Activated T-cell treated with anti-CD3 and anti-CD28 coated beads, Interleukin-2, amount 50 U/mL, for 72 hours (primary cell): ENCODE measurements at regions not wholly inside any gene's neighbourhood (a gene's known extent, or its start where the extent isn't known, plus 50 kb on each side); places are given as distances from the start of the nearest gene placed in this dataset.

Source experiments
- ATAC-seq, 2 donors: fragments of 150-1000 bp; cut with Tn5 transposase; replicated peaks in 1 of 2; 2 replicates each; pipeline ENCODE4 v1.10.0; 2021; ENCODE audit warnings: moderate library complexity in 2 of 2, mild to moderate bottlenecking in 1 of 2
- DNase-seq, 2 donors: peaks; one replicate each; pipeline ENCODE4 v3.0.0; 2021 to 2022; ENCODE audit warnings: mixed read lengths in 1 of 2
- H3K27ac Mint-ChIP-seq: one replicate; pipeline ENCODE4 v1.8.0; 2022; ENCODE audit warnings: mild to moderate bottlenecking, moderate library complexity, mixed read lengths
- H3K27me3 Mint-ChIP-seq: one replicate; pipeline ENCODE4 v1.8.0; 2022; ENCODE audit warnings: low read depth, mixed read lengths
- H3K36me3 Mint-ChIP-seq, 2 donors: one replicate each; pipeline ENCODE4 v1.8.0; 2022; ENCODE audit warnings: mixed read lengths in 2 of 2, mild to moderate bottlenecking in 1 of 2; ENCODE audit not compliant: insufficient read depth in 2 of 2
- H3K4me1 Mint-ChIP-seq: one replicate; pipeline ENCODE4 v1.8.0; 2022; ENCODE audit warnings: low read depth, mixed read lengths
- H3K4me3 Mint-ChIP-seq, 2 donors: one replicate each; pipeline ENCODE4 v1.8.0; 2022; ENCODE audit warnings: mild to moderate bottlenecking in 2 of 2, mixed read lengths in 2 of 2, moderate library complexity in 2 of 2
- H3K9me3 Mint-ChIP-seq, 2 donors: one replicate each; pipeline ENCODE4 v1.8.0; 2022; ENCODE audit warnings: mixed read lengths in 2 of 2

DNA sequence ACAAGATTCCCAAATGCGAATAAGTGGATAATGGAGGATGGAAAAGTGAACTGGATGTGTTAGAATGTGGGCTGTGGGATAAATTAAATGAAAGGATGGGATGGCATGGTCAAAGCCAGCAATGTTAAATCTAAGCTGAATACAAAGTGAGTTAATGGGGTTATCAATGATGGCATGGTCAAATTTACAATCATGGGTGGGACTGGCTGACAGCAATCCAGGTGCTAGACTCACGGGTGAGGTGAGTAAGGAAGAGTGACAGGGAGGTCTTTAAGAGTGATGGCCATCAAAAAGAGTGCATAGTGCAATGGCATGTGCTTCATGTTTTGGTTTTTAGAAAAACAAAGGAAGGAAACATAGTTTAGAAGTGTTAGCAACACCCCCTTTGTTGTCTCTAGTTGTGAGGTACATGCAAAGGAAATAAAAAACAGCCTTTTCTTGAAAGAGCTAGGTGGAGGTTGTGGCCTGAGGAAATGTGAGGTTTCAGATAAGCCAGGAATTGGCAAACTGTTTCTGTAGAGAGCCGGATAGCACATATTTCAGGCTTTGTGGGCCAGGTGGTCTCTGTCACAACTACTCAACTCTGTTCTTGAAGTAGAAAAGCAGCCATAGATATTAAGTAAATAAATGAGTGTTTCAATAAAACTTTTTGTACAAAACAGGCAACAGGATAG, 328.7 kb downstream of the RPL10L start:
- Mint-ChIP-seq H3K4me1 (no peaks in the 10 kb centered on the region), H3K9me3 (peaks cover 7 to 10% of the 10 kb centered on the region in 2 donors), H3K4me3 (no peak overlapping the region), H3K36me3 (no peaks in the 10 kb centered on the region), H3K27ac (no peak overlapping the region), H3K27me3 (no peaks in the 10 kb centered on the region)
- DNase-seq (no peak), ATAC-seq (no peak)

DNA sequence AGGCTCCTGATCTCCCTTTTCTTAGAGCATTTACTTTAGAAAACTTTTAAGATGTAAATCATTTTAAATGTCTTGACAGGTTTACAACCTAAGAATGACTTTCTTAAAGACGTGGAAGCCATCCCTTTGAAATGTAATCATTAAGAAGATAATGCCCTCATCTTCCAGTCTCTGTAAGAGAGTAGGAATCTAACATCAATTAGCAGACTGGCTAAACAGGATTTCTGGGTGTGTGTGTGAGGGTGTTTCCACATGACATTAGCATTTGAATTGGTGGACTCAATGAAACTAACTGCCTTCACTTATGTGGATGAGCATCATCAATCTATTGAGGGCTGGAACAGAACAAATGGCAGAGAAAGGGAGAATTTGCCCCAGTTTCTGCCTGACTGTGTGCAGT, 329.5 kb downstream of the RPL10L start:
- no peaks in the 10 kb centered on the region for H3K4me1 Mint-ChIP-seq
- ATAC-seq: no peak
- H3K27me3 Mint-ChIP-seq: no peaks in the 10 kb centered on the region
- peaks cover 7 to 10% of the 10 kb centered on the region in 2 donors for H3K9me3 Mint-ChIP-seq
- no peak overlapping the region for H3K4me3 Mint-ChIP-seq
- DNase-seq: no peak
- no peaks in the 10 kb centered on the region for H3K36me3 Mint-ChIP-seq
- H3K27ac Mint-ChIP-seq: no peak overlapping the region

DNA sequence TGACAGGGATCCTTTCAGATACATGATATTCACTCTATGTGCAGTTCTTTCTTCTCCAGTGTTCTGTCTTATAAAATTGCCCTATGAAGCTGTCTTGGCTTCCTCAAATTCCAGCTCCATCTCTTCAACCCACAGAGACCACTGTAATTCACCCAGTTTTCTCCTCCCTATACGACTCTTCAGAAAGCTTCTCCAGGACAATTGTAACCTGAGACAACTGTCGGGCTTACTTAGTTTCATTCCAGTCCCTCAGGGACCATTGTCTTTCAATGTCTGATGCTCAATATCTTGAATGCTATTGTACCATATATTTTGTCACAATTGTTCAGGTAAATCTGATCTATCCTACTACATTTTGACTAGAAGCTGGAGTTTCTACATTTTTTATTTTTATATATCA, 345.3 kb downstream of the RPL10L start:
- Mint-ChIP-seq H3K4me3 (no peak overlapping the region), H3K27me3 (no peaks in the 10 kb centered on the region), H3K9me3 (peaks cover 3 to 6% of the 10 kb centered on the region in 2 donors), H3K4me1 (no peaks in the 10 kb centered on the region), H3K27ac (no peak overlapping the region), H3K36me3 (no peaks in the 10 kb centered on the region)
- ATAC-seq (no peak), DNase-seq (no peak)

DNA sequence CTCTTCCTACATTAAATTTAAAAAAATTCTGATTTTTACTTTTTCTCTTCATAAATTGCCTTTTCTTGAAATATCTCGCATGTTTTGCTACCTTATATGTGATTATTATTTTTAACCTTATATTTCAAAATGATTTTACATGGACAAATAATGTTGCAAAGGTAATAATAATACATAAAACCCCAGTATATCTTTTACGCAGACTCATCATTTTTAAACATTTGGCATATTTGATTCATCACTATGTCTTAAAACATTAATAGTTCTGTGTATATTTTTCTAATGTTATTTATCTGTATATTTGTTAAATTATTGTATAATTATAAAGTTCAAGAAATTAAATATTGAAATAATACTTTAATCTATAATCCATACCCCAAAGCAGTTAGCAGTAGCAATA, 350.8 kb downstream of the RPL10L start:
- Mint-ChIP-seq H3K4me1 (no peaks in the 10 kb centered on the region), H3K27me3 (no peaks in the 10 kb centered on the region), H3K36me3 (no peaks in the 10 kb centered on the region), H3K27ac (no peak overlapping the region), H3K4me3 (no peak overlapping the region), H3K9me3 (peaks cover 7 to 12% of the 10 kb centered on the region in 2 donors)
- DNase-seq: no peak
- ATAC-seq: no peak

DNA sequence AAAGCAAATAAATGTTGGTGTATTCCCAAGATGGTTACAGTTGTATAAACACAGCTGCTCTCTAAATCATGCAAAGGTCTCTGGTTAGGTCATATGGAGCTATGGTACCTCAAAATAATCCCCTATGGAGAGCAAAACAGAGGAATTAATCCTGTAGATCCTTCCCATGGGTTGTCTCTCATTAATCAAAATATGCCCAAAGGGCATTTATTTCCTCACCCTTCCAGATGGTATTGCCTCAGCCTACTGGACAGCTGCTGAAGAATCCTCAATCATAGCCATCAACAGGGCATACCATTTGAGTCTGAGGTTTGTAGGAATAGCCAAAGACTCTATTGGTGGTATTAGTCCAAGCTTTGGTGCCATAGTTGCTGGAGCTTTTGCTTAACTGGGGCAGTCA, 360.9 kb downstream of the RPL10L start:
- Mint-ChIP-seq H3K9me3 (peaks cover 7 to 14% of the 10 kb centered on the region in 2 donors), H3K27ac (no peak overlapping the region), H3K36me3 (peaks cover 0 to 1% of the 10 kb centered on the region in 2 donors), H3K4me3 (no peak overlapping the region), H3K4me1 (no peaks in the 10 kb centered on the region), H3K27me3 (no peaks in the 10 kb centered on the region)
- ATAC-seq (no peak), DNase-seq (no peak)

DNA sequence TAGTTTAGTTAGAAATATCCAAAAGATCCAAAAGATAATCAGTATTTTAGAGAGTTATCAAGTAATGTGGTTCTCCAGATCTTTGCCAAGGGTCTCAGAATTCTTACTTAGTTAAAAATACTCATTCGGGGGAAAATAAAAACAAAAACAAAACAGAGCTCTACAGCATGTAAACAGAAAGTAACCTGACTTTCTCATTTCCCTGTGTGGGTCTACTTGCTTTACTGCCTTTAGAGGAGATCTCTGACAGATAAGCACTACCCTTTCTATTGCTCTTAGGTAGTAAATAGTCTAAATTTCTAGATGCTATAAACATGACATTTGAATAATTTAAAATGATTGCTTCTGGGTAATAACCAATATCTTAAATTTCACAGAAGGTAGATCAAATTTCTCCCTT, 371.8 kb downstream of the RPL10L start:
- Mint-ChIP-seq H3K9me3 (peaks cover 4 to 14% of the 10 kb centered on the region in 2 donors), H3K27ac (no peak overlapping the region), H3K36me3 (peaks cover 0 to 1% of the 10 kb centered on the region in 2 donors), H3K4me1 (no peaks in the 10 kb centered on the region), H3K4me3 (no peak overlapping the region), H3K27me3 (no peaks in the 10 kb centered on the region)
- ATAC-seq (no peak), DNase-seq (no peak)

DNA sequence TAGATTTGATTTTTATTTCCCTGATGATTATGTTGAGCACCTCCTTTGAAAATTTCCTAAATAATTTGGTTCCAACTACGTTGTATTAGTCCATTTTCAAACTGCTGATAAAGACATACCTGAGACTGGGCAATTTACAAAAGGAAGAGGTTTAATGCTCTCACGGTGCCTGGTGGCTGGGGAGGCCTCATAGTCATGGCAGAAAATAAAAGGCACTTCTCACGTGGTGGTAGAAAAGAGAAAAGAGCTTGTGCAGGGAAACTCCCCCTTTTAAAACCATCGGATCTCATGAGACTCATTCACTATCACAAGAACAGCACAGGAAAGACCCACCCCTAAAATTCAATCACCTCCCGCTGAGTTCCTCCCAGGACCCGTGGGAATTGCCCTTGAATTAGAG, 372.3 kb downstream of the RPL10L start:
- Mint-ChIP-seq H3K27ac (no peak overlapping the region), H3K36me3 (peaks cover 0 to 1% of the 10 kb centered on the region in 2 donors), H3K27me3 (no peaks in the 10 kb centered on the region), H3K4me3 (no peak overlapping the region), H3K4me1 (no peaks in the 10 kb centered on the region), H3K9me3 (peaks cover 4 to 12% of the 10 kb centered on the region in 2 donors)
- DNase-seq (no peak), ATAC-seq (no peak)

DNA sequence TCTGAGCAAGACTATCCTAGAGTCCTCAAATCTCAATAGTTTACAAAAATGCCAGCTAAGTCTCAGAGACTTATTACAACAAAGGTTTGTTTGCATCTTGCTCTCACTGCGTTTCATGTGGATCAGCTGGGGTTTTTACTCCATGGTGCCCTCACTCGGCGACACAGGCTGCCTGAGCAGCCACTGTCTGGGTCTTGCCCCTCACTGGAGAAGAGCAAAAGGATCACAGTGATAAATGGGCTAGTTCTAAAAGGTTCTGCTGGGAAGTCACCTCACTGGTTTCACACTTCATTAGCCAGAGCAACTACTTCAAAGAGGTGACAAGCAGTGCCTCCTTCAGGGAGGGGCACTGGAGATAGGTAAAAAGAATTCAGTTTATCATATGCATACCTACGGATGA, 392.0 kb downstream of the RPL10L start:
- DNase-seq (no peak), ATAC-seq (no peak)
- Mint-ChIP-seq H3K9me3 (peaks cover 9% of the 10 kb centered on the region in 2 donors), H3K4me3 (no peak overlapping the region), H3K36me3 (peaks cover 0 to 2% of the 10 kb centered on the region in 2 donors), H3K27ac (no peak overlapping the region), H3K4me1 (no peaks in the 10 kb centered on the region), H3K27me3 (no peaks in the 10 kb centered on the region)

DNA sequence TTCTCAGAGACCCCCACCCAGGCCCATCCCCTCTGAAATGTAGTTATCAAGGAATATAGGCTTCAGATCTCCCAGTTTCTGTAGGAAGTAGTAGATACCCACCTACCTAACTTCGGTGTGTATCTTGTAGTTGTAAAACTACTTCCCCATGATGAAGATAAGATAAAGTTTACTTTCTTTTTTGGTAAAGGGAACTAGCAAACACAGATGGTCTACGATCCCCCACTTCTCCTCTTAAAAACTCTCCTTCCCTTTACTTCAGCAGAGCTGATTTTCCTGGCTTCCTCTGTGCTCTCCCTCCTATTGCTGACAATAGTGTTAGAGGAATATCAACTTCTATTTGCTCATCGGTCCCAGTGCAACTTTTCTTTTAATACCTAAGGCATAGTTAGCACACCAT, 395.2 kb downstream of the RPL10L start:
- no peaks in the 10 kb centered on the region for H3K4me1 Mint-ChIP-seq
- peaks cover 3 to 9% of the 10 kb centered on the region in 2 donors for H3K9me3 Mint-ChIP-seq
- no peaks in the 10 kb centered on the region for H3K27me3 Mint-ChIP-seq
- no peak overlapping the region for H3K4me3 Mint-ChIP-seq
- ATAC-seq: no peak
- H3K36me3 Mint-ChIP-seq: peaks cover 0 to 2% of the 10 kb centered on the region in 2 donors
- DNase-seq: no peak
- no peak overlapping the region for H3K27ac Mint-ChIP-seq

DNA sequence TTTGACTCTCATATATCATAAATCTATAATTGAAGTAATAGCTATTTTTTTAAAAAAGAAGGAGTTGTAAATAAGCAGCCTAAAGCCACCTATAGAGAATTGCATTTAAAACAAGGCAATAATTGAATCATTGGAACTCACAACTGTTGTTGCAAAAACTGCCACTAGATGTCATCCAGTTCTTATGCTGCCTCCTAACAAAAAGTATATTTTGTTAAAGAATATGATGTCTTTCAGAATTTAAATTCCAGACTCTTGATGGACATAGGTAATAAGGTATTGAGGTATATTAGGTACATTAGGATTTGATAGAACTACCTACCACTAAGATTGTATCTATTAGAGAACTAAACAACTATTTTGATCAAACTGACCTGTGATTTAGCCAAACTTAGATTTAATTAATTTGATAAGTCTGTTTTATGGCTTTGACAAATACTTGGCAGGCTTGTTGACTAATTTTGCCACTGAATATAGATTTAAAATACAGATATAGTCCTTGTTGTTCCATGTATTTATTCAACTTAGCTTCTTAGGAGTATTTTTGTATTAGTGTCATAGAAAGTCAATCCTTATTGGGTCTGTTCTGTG, 401.4 kb downstream of the RPL10L start:
- no peak for DNase-seq
- Mint-ChIP-seq H3K4me1 (no peaks in the 10 kb centered on the region), H3K27ac (no peak overlapping the region), H3K36me3 (no peaks in the 10 kb centered on the region), H3K27me3 (no peaks in the 10 kb centered on the region), H3K4me3 (no peak overlapping the region), H3K9me3 (peaks cover 0 to 2% of the 10 kb centered on the region in 2 donors)
- no peak for ATAC-seq

DNA sequence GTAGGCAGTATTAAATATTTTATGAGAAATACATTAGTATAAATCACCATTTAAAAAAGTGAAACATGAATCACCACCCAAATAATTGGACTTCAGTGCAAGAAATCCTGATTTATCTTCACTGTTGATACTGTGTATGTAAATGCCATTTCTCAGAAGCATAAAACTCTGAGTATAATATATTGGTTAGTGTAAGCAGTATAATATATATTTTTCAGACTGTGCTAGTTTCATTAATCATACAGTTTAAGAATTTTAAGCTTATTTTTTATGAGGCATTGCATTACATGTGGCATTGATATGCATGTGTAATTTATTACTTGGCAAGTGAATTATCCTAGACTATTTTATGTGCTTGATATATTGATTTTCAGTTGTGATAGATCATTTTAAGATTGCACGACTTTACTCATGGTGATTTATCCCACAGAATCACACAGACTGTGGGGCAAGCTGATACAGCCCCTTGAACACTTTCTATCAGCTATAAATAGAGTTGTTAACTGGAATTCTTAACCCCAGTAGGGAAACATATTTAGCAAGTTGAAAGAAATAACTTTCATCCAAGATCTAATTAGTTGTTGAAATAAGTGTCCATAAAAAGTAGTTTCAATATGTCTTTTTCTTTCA, 403.5 kb downstream of the RPL10L start:
- Mint-ChIP-seq H3K36me3 (peaks cover 0 to 3% of the 10 kb centered on the region in 2 donors), H3K4me1 (no peaks in the 10 kb centered on the region), H3K27me3 (no peaks in the 10 kb centered on the region), H3K4me3 (no peak overlapping the region), H3K9me3 (peaks cover 3 to 8% of the 10 kb centered on the region in 2 donors), H3K27ac (no peak overlapping the region)
- ATAC-seq: no peak
- DNase-seq: no peak

DNA sequence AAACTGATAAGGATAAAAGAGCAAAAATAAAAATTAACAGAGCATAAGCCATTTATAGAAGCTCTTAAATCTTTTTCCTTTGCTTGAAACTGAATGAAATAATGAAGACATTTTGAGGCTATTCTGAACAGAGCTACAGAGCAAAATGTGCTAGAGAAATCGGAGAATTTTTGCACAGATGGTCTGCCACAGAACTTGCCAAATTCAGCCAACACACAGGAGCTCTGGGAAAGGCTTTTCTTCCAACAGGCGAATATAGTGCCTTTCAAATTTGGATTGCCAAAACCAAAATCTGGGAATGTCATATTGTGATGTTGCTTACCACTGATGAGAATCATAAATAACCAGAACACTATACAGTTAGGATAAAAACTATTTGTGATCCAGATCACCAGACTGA, 406.3 kb downstream of the RPL10L start:
- DNase-seq (no peak), ATAC-seq (no peak)
- Mint-ChIP-seq H3K4me1 (no peaks in the 10 kb centered on the region), H3K9me3 (peaks cover 12 to 17% of the 10 kb centered on the region in 2 donors), H3K36me3 (peaks cover 0 to 3% of the 10 kb centered on the region in 2 donors), H3K4me3 (no peak overlapping the region), H3K27me3 (no peaks in the 10 kb centered on the region), H3K27ac (no peak overlapping the region)

DNA sequence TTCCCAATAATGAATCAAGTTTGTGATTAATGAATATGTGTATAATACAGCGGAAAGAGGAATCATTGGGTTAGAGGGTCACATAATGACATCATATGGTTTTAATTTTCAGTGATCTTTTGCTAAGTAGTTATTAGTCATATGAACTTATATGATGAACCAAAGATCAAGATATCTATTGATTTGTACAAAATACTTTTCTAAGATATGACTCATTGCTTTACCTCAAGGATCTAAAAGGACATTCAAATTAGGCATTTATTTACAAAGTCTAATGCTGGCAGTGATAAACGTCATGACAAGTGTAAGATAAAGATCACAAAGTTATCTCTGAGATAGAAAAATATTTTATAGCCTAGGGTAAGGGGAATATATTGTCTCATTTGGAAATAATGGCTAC, 417.8 kb downstream of the RPL10L start:
- Mint-ChIP-seq H3K4me3 (no peak overlapping the region), H3K27ac (no peak overlapping the region)

More for the DNA sequence above, 417.8 kb downstream of the RPL10L start:
- no peaks in the 10 kb centered on the region for H3K27me3 Mint-ChIP-seq
- peaks cover 0 to 2% of the 10 kb centered on the region in 2 donors for H3K36me3 Mint-ChIP-seq
- H3K9me3 Mint-ChIP-seq: peaks cover 3 to 9% of the 10 kb centered on the region in 2 donors
- no peak for DNase-seq
- no peaks in the 10 kb centered on the region for H3K4me1 Mint-ChIP-seq
- no peak for ATAC-seq
